RWPE1 (cell line): ENCODE measurements at regions not wholly inside any gene's neighbourhood (a gene's known extent, or its start where the extent isn't known, plus 50 kb on each side); places are given as distances from the start of the nearest gene placed in this dataset.
"Not testable (repeated sequence)": the region's sequence is repeated elsewhere in the genome, so short reads cannot be mapped to it uniquely, and the experiment has no call there.

Experiments used
- CTCF ChIA-PET: fragments of 350-600 bp; sonication (Branson Sonifier 250); formaldehyde crosslinking; extraction: SDS; loops from one replicate; lab custom pipeline; 2021; lab: Yijun Ruan, JAX
- POLR2A ChIA-PET: fragments of 400-600 bp; formaldehyde crosslinking; extraction: SDS; loops from one replicate; lab custom pipeline; 2020; ENCODE audit warnings: antibody characterized with exemption; ENCODE audit not compliant: low non-redundant PET; lab: Yijun Ruan, JAX
- DNase-seq: peaks from one replicate; pipeline ENCODE4 v3.0.0; 2012; ENCODE audit warnings: low spot score
- H3K27ac ChIP-seq: fragments of 450-650 bp; 2 replicates; pipeline ENCODE4 v1.5.1; 2017
- TF ChIP-seq, protein P1 (sequence below): fragments of 450-650 bp; conservative IDR thresholded peaks from 2 replicates; pipeline ENCODE4 v1.5.1; 2017; ENCODE audit warnings: low read depth, mild to moderate bottlenecking

DNA sequence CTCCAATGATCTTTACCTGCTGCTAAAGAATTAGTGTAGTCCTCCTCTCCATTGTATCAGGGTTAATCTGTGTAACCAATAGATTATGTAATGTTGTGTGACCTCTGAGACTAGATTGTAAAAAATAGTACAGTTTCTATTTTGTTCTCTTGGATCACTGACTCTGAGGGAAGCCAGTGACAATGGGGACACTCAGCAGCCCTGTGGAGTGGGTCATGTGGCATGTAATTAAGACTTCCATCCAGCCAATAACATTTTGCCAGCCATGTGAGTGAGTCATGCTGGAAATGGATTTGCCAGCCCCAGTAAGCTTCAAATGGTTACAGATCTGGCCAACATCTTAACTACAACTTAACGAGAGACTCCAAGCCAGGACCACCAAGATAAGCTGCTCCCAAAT lies 332.3 kb downstream of the PTTG2 start:
- POLR2A ChIA-PET = no interaction called here
- TF ChIP-seq, protein P1, sequence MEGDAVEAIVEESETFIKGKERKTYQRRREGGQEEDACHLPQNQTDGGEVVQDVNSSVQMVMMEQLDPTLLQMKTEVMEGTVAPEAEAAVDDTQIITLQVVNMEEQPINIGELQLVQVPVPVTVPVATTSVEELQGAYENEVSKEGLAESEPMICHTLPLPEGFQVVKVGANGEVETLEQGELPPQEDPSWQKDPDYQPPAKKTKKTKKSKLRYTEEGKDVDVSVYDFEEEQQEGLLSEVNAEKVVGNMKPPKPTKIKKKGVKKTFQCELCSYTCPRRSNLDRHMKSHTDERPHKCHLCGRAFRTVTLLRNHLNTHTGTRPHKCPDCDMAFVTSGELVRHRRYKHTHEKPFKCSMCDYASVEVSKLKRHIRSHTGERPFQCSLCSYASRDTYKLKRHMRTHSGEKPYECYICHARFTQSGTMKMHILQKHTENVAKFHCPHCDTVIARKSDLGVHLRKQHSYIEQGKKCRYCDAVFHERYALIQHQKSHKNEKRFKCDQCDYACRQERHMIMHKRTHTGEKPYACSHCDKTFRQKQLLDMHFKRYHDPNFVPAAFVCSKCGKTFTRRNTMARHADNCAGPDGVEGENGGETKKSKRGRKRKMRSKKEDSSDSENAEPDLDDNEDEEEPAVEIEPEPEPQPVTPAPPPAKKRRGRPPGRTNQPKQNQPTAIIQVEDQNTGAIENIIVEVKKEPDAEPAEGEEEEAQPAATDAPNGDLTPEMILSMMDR = no peak
- DNase-seq = no peak
- CTCF ChIA-PET = no interaction called here
- no peak overlapping the region for H3K27ac ChIP-seq

DNA sequence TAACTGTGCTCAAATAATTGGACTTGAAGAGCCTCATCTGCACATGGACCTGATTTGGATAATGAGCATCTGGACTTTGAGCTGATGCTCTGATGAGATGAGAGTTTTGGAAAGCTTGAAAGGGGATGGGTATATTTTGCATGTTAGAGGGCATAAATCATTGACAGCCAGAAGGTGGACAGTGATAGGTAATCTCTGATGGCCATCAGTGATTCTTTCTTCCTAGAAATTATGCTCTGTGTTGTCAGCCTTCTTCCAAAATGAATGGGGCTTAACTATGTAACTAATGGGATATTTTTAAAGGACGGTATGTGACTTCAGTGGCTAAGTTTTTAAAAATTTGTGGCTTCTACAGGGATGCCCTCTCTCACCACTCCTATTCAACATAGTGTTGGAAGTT lies 334.0 kb downstream of the PTTG2 start:
- no peak for DNase-seq
- ChIA-PET POLR2A (no interaction called here), CTCF (no interaction called here)
- TF ChIP-seq, protein P1 = no peak
- H3K27ac ChIP-seq = no peak overlapping the region

DNA sequence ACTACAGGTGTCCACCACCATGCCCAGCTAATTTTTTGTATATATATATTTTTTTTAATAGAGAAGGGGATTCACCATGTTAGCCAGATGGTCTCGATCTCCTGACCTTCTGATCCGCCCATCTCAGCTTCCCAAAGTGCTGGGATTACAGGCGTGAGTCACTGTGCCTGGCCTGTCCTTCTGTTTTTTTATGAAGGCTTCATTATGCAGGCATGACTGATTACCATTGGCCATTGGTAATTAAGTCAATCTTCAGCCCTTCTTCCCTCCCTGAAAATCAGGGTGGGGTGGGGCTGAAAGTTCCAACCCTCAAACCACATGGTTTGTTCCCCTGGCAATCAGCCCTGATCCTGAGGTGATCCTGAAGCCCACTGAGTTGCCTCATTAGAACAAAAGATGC lies 336.9 kb downstream of the PTTG2 start:
- ChIA-PET CTCF (no interaction called here), POLR2A (interaction anchor here (0.6 kb wide), 1 partner anchor 114 kb away, joined by 4 read pairs; no protein-coding TSS in a partner anchor)
- no peak for DNase-seq
- TF ChIP-seq, protein P1 = no peak
- H3K27ac ChIP-seq = no peak overlapping the region

DNA sequence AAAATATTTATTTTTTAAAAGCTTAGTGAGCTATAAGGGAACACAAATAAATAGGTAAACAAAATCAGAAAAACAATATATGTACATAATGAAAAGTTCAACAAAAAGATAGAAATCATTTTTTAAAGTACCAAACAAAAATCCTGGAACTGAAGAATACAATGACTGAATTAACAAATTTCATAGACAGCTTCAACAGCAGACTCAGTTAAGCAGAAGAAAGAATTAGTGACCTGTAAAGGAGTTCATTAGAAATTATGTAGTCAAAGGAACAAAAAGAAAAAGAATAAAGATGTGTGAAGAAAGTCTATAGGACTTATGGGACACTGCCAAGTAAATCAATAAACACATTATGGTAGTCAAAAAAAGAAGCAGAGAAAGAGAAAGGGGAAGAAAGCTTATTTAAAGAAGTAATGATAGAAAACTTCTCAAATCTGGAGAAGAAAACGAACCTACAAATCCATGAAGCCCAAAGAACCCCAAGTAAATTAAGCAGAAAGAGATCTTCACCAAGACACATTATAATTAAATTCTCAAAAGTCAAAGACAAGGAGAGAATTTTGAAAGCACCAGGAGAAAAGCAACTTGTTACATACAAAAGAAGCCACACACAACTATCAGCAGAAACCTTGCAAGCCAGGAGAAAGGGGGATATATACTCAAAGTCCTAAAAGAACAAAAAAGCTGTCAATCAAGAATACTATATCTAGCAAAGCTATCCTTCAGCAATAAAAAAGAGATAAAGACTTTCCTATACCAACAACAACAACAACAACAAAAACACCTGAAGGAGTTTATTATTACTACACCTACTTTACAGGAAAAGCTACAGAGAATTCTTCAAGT lies 338.9 kb downstream of the PTTG2 start:
- H3K27ac ChIP-seq = no peak overlapping the region
- ChIA-PET CTCF (no interaction called here), POLR2A (no interaction called here)
- DNase-seq = no peak
- TF ChIP-seq, protein P1 = no peak

DNA sequence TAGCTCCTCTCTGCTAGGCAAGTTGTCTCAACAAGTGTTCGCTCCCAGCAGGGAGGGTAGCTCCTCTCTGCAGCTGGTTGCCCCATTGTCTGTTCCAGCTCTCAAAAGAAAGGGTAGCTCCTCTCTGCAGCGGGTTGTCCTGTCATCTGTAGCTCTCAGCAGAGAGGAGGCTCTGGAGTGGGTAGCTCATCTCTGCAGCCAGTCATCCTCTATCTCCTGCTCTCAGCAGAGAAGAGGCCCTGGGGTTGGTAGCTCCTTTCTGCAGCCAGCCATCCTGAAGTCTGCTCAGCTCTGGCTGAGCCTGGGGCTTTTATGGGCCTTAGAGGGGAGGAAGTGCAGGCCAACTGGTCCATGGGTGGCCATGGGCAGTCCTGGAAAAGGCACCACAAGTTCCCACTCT lies 342.7 kb downstream of the PTTG2 start:
- no peak overlapping the region for H3K27ac ChIP-seq
- TF ChIP-seq, protein P1 = no peak
- ChIA-PET CTCF (interaction anchor here (0.6 to 1.5 kb wide), 2 partner anchors 17 to 22 kb away, joined by 3 to 4 read pairs; no protein-coding TSS in a partner anchor), POLR2A (no interaction called here)
- DNase-seq = no peak

DNA sequence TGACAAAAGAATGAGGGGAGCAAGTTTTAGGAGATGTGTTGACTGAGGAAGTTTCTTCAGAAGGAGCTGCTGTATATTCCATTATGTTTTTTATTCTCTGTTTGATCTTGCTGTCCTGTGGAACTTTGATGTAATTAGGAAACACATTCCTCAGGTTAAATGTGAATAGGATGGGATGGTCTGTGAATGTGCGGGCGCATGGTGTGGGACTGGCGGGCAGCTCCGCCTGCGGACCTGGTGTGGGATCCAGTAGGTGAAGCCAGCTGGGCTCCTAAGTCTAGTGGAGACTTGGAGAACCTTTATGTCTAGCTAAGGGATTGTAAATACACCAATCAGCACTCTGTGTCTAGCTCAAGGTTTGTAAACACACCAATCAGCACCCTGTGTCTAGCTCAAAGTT lies 344.3 kb downstream of the PTTG2 start:
- H3K27ac ChIP-seq, POLR2A ChIA-PET, DNase-seq: not testable (repeated sequence)
- CTCF ChIA-PET = interaction anchor here (0.7 kb wide), 1 partner anchor 427 kb away, joined by 3 read pairs; no protein-coding TSS in a partner anchor

DNA sequence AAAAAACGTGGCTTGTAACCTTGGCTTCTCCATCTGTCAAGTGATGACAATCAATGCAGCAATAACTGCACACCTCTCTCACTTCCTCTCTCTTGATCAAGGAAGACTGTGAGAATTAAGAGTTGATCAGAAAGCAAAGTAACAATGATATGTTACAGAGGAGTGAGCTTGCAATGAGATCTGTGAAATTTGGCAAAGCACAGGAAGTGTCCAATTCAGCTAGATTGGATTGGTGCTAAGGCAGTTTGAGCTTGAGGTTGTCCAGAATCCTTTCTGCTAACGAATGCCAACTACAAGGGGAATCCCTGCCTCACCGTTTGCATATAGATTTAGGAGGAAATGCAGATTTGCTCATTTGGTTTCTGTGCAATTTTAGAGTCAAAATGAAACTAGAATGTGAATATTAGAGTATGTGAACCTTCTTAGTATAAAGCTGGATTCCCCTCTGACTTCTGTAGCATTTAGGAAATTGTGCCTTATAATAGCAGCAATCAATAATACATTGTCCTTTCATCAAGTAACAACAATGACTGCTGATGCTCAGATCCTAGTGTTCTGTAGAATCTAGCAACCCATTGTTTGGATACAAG lies 346.4 kb downstream of the PTTG2 start:
- POLR2A ChIA-PET = no interaction called here

More for the DNA sequence above, 346.4 kb downstream of the PTTG2 start:
- H3K27ac ChIP-seq = no peak overlapping the region
- CTCF ChIA-PET = interaction anchor here (0.5 kb wide), 1 partner anchor 14 kb away, joined by 3 read pairs; no protein-coding TSS in a partner anchor
- TF ChIP-seq, protein P1 = no peak
- no peak for DNase-seq
